Tongue (tissue), 1 donor: ENCODE measurements at regions not wholly inside any gene's neighbourhood (a gene's known extent, or its start where the extent isn't known, plus 50 kb on each side); places are given as distances from the start of the nearest gene placed in this dataset.
"Not testable (repeated sequence)": the region's sequence is repeated elsewhere in the genome, so short reads cannot be mapped to it uniquely, and the experiment has no call there.

Source experiments
- DNase-seq: peaks from one replicate; pipeline ENCODE4 v3.0.0-alpha.2; 2015

DNA sequence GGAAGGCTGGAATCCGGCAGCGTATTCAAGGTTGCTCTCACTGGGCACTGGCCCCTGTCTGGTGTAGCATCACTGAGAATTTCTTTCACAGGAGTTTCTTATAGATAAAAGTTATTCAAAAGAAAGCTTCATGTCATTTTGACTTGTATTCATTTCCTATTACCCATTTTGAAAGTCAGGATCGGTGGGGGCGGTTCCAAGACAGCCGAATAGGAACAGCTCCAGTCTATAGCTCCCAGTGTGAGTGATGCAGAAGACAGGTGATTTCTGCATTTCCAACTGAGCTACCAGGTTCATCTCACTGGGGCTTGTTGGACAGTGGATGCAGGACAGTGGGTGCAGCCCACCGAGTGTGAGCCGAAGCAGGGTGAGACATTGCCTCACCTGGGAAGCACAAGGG is 51.5 kb upstream of the CDC42EP3 start:
- not testable (repeated sequence) for DNase-seq

DNA sequence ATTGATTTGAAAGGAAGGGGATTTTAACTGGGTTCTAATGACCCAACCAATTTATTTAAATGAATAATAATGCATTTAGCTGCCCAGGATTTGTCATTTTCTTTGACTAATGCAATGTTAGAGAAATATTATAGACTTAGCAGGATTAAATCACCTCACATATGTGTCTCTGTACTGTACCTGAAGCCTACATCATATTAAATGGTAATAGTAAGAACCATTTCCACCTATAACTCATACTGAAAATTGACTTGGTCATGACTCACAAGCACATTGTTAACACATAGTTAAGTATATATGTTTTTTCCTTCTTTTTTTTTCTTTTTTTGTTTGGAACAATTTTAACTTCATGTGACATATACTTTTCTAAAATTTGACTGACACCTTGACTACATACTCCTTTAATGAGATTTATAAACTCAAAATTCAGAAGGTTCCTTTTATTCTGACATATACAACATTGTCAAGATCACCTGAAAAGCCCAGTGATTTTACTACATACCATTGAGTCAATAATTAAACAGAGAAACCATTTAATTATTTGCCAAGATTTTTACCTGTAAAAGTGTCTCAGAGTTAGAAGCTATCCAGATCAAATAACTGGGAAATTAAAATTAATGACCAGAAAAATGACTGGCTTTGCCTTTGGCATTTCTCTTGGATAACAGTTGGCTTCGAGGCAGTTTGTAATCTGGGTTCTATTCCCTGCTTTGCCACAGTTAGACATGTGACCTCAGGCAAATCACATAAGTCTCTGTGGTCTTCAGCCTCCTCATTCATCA is 58.8 kb upstream of the CDC42EP3 start:
- no peak for DNase-seq

DNA sequence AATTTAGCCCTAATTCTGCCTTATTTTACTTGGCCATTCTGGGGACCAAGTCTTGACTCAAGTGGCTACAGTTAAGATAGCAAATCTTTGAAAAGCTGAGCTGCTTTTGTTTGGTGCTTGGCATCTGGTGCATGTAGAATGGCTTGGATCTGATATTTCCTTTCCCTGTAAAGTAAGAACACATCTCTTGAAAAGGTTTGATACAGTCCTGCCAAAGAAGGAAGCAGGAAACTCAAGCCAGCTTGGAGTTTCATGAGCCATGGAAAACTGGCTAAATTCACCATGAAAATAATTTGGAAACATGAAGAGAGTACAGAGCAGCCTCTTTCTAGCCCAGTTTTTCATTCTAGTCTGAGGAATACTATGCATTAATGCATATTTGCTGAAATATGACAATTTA is 61.0 kb upstream of the CDC42EP3 start:
- DNase-seq, result peak; percentile 49

DNA sequence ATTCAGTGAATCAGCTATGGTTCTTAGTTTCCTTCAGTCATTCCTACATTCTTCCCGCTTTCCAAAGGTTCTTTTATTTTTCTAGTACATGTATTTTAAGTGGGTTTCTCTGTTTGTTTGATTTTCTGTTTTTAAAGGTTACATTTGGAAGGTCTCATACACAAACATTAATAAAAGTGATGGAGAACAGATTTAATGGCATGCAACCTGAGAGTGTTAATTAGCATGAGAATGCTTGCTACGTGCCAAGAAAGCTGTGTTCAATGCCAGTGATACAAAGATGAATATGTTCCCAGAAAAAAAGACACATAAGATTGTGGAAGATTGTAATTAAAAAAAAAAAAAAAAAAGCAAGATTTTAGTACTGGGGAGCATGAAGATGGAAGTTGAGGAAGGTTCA is 61.8 kb upstream of the CDC42EP3 start:
- DNase-seq, result peak; percentile 17

DNA sequence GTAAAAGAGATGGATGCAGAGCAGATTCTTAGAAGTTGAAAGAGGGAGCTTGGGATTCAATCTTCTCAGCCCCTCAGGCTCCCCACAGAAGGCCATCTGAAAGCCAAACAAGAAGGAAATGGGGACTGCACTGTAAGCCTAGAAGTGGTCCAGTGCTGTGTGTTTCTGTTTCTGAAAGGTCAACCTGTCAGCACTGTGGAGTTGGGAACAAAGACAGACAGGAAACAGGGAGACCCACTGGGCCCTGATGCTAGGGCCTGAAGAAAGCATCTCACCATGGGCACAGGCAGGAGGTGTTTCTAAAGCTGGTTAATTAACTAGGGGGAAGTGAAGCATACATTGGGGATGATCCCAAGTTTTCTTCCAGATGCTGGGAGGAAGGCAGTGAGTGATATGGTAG is 62.5 kb upstream of the CDC42EP3 start:
- DNase-seq, result not testable (repeated sequence)

DNA sequence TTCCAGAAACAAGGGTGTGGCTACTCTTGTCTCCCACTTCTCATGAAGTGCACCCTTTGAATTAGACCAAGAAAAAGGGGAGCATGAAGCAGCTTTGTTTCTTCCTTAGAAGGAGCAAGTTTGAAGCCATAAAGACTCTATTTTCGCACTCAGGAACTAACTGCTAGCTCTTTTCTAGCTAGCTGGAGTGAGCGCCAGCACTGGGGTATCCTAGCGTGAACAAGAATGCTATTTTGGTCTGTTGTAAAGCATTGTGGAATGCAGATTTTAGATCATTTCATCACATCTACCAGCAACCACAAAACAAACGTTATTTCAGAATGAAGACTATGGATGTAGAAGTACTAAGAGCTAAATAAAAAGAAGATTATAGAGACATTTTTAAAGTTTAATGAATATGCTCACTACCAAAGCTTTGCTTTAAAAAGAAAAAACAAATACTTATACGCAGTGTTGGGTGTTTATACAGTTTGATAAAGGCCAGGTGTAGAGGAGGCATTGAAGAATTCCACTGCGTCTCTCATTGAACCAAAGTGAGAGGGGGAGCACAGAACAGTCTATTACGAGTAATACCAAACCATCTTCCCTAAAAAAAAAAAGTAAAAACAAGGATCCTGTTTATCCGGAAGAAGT is 63.6 kb upstream of the CDC42EP3 start:
- DNase-seq, result peak; percentile 36

DNA sequence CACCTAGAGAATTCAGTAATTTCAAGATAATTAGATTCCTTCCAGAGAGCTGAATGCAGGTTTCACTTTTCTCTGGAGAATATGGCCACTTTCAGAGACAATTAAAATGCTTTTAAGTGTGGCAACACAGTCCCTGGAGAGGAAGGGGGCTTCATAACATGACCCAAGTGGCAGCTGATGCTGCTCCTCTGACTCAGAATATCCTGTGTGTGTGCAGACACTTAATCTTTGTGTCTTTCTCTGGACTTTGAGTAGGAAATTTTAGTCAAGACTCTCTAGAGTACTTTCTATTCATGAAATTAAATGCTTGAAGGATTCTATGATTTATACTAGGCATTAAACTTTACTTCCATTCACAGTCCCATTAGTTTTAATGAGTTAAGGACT is 64.1 kb upstream of the CDC42EP3 start:
- DNase-seq, result not testable (repeated sequence)

DNA sequence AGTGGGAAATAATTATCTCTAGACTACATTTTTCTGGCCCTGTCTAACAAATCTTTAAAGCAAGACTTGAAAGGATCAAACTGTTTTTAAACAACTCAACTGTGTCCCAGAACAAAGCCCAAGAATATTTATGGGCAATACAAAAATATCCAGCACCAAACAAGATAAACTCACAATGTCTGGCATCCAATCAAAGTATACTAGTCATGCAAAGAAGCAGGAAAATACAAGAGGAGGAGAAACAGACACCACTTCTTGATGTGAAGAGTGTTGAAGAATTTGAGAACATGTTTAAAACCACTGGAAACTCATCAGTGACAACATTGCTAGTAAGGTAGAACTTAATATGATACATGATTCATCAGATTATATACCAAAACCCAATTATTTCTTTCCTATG is 66.1 kb upstream of the CDC42EP3 start:
- no peak for DNase-seq

DNA sequence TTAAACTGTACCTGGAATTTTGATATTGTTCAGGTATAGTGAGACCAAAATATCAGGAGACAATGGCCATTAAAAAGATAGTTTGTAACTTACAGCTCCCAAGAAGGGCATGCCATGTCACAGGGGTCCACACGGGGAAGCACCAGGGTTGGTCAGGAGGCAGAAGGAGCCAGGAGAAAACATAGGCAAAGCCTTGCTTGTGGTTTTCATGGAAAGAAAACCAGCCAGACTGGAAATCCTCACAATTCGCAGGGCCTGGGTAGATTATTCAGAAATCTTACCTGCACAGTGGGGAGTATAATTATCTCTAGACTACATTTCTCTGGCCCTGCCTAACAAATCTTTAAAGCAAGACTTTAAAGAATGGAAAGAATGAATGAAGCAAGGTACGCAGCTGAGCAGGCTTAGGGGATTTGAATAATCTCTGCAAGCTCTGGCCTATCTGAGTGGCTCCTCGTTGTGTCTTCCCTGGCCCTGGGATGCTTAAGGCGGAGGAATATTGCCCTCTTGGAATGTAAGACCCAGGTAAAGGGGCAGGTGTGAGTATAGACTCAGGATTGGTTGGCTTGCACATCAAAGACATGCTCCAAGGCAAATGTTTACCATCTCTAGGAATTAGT is 66.9 kb upstream of the CDC42EP3 start:
- no peak for DNase-seq

DNA sequence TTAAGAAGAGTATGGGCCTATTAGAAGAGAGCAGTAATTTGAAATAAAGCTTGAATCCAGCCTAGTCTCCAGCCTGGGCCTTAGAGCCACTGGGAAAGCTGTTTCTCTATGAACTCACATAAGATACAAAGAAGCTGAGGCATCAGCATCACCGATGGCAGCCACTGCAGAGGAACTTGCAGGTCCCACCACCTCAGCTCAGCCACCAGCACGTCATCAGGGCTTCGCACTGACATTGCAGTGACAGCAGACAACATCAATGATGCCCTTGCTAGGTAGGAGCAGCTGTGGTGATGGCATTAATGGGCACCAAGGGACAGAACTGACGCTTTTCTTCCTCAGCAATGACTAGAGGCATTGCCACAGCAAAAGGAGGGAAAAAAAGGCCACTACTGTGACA is 67.7 kb upstream of the CDC42EP3 start:
- no peak for DNase-seq

DNA sequence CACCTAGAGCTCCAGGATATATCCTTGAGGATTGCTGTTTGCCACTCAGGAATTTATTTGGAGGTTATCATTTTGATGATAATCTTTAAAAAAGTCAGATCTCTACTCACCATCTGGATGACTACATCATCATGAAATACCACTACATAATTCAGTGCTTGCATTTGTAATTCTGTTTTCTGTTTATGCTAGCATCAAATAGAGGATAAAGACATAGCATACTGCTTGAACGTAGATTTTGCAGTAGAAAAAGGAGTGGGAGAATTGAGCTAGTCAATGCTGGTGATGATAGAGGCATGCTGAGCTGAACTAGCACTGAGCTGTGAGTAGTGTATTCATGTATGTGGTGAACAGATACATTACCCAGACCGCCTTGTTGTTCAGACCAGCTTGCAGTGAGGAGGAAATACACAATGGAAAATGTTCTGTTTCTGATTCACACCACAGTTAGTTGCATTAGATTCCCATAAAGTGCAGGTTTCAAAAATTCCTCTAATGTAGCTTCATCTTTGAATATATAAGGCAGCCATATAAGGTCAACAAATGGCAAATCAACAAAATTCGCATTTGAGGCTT is 68.8 kb upstream of the CDC42EP3 start:
- no peak for DNase-seq

DNA sequence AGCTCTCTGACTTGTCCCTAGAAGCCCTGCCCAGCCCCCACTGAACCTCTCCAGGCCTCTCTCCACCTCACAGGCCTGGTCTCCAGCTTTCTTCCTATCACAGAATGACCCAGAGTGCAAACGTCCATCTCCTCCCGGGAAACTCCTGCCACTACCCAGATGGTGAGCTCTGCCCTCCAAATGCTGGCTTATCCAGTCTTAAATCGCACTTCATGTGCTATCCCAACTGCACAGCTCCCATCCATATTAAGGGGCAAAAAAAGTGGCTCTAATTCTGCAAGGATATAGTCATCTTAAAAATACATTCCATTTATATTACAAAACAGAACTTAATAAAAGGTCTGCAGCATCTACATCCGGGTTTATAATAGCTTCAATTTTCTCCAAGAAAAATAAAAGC is 70.8 kb upstream of the CDC42EP3 start:
- DNase-seq, result no peak

DNA sequence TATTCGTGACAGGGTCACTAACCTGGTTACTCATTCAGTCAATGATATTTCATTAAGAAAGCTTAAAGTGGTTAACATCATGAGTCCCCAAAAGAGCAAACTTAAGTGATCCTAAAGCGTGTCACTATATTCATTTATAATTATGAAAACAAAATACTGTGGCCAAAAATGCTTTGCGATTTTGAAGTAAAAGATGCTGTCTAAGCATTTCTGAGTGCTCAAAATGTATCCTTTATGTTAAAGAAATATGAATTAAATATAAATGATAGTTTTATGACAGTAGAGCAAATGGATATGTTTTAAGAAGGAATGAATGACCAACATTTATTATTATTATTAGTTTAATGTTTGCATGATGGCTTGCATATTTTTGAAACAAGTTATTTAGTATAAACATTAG is 72.6 kb upstream of the CDC42EP3 start:
- no peak for DNase-seq

DNA sequence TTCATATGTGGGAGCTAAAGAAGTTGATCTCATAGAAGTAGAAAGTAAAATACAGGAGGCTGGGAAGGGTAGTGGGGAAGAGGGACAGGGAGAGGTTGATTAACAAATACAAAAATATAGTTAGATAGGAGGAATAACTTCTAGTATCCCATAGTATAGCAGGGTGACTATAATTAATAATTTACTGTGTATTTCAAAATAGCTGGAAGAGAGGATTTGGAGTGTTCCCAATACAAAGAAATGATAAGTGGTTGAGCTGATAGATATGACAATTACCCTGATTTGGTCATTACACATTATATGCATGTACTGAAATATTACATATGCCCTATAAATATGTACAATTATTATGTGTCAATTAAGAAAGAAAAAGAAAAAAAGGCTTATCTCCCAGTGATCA is 73.5 kb upstream of the CDC42EP3 start:
- DNase-seq, result not testable (repeated sequence)

DNA sequence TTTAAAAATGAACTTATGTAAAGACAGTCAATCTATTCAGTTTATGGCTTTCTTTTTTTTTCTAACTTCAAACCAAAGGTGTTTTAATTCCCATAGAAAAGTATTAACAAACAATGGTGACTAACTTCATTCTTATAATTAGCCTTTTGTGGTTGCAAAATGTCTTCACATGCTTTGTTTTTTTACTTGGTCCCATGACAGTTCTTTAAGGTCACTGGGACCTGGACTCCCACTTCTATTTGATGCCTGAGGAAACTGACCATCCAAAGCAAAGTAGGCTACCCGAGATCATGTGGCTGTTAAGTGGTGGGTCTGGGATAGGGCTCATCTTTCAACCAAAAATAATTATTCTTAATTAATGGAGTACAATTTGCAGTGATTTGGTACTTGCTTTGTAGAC is 74.6 kb upstream of the CDC42EP3 start:
- not testable (repeated sequence) for DNase-seq

DNA sequence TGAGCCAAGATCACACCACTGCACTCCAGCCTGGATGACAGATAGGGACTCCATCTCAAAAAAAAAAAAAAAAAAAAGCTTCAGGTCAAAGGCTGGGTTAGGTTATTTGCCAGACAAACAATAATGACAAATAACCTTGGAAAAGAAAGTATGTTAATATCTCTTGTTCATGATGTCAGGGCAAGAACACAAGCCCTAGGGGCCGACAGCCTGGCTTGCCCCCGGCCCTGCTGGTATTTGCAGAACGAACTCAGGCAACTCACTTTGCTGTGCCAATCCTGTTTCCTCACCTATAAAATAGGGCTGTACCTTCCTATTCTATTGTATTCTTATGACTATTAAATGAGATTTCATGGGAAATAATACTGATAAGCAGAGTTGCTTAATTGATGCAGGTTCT is 75.4 kb upstream of the CDC42EP3 start:
- DNase-seq, result no peak

DNA sequence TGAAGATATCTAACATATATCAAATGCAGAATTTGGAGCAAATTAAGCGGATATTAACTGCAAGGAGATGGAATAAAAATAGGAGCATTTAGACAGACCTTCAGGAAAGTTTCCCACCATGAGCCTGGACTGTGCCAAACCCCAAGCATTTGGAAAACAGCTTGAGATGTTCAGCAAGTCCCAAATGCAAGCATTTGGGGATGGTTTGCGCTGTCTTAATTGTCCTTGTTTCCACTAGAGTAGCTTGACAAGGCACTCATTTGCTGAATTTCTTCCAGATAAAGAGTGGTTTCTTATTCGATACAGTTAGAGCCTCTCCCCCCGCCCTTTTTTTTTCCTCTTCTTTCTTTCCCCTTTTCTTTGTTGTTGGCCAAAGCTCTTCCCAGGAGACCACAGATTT is 77.1 kb upstream of the CDC42EP3 start:
- peak; percentile 19 for DNase-seq

DNA sequence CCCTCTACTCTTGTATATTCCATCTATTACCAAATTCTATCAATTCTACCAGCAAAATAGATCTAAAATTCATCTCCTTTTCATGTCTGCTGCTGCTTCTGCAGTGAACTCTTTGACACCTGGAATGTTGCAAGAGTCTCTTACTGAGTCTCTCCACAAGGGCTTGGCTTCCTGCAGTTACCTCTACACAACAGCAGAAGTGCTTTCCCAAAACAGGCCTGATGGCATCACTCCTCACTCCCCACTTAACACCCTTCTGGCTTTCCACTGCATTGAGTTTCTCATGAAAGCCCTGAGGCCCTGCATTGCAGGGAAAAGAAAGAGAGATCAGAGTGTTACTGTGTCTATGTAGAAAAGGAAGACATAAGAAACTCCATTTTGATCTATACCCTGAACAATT is 78.8 kb upstream of the CDC42EP3 start:
- DNase-seq, result not testable (repeated sequence)

DNA sequence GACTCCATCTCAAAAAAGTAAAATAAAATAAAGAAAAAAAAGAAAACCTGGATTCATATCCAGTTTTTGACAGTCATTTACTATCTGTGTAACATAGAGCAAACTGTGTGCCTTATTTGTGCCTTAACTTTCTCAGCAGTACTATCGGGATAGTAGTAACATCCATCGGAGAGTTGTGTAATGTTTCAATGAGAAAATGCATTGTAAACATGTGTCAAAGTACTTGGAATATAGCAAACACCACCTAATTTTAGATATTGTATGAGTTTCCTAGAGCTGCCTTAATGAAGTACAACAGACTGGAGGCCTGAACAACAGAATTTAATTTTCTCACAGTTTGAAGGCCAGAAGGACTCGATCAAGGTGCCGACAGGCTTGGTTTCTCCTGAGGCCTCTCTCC is 81.3 kb upstream of the CDC42EP3 start:
- no peak for DNase-seq

DNA sequence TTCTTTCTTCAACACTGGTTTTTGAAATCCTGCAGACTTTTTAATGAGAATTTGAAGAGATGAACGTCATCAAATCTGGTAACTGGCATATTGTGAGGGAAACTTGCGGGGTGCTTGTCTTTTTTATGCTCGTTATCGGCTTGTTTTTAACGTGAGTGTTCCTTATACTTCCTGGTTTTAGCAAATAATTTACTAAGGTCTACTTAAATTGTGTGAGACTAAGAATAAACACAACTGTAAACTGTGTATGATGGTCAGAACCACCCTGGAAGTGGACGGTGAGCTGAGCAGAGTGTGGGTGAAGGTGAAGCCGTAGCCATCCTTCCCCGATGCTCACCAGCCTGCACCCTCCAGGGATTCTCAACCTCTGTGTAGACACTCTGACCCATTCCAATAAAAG is 82.3 kb upstream of the CDC42EP3 start:
- no peak for DNase-seq

DNA sequence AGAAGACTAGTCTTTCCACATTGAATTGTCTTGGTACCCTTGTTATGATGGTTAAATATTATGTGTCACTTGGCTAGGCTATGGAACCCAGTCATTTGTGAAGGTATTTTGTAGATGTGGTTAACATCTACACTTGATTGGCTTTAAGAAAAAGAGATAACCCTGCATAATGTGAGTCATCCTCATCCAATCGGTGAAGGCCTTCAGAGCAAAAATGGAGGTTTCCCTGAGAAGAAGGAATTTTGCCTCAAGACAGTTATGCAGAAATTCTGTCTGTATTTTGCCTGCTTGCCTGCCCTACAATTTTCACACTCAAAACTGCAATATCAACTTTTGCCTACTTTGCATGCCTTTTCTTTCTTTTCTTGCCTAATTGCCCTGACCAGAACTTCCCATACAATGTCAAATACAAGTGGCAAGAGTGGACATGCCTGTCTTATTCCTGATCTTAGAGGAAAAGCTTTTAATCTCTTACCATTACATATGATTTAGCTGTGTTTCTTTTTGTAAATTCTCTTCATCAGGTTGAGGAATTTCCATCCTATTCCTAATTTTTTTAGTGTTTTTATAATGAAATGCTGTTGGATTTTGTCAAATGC is 84.6 kb upstream of the CDC42EP3 start:
- DNase-seq, result not testable (repeated sequence)

DNA sequence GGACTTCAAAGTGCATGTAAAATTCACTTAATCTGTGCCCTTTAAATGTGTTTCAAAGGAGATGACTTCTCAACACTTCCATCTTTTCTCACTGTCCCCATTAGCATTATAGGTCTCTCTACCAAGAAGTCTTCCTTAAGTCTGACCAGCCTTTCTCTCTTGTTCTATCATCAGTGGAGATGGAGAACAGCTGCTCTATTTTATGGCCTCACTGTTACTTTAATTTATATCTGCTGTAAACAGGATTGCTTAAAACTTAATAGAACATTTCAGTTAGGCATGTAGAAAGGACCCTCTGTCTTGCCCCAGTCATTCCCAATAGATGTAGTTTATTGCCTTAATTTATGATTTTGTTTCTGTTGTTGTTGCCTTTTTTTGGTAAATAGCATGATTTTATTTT is 86.0 kb upstream of the CDC42EP3 start:
- DNase-seq, result not testable (repeated sequence)

DNA sequence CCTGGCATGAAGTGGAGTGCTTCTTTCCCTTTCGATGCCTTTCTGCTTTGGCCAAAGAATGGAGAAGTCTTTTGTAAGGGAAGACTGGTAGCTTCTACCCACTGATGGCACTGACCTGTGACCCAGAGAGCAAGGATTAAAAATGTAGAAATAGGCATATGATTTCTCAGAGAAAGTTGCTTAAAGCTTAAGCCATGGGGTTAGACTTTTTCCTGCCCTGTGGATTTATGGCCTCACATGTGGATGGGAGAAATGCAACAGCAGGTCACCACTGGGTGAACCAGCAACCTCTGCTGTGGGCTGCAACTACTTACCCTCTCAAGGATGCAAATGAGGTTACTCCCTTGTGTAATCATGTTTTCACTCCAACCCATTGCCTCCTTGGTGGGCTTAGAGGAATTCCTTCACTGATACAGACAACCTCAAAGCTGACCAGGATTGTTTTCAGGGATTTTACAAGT is 86.7 kb upstream of the CDC42EP3 start:
- DNase-seq, result not testable (repeated sequence)
